Fibroblast of skin of left quadriceps (primary cell): ENCODE measurements at regions not wholly inside any gene's neighbourhood (a gene's known extent, or its start where the extent isn't known, plus 50 kb on each side); places are given as distances from the start of the nearest gene placed in this dataset.

ENCODE experiments used
- DNase-seq, 2 experiments: peaks; one replicate each; pipeline ENCODE4 v3.0.0-alpha.2; 2013; ENCODE audit warnings: low read depth in 2 of 2

DNA sequence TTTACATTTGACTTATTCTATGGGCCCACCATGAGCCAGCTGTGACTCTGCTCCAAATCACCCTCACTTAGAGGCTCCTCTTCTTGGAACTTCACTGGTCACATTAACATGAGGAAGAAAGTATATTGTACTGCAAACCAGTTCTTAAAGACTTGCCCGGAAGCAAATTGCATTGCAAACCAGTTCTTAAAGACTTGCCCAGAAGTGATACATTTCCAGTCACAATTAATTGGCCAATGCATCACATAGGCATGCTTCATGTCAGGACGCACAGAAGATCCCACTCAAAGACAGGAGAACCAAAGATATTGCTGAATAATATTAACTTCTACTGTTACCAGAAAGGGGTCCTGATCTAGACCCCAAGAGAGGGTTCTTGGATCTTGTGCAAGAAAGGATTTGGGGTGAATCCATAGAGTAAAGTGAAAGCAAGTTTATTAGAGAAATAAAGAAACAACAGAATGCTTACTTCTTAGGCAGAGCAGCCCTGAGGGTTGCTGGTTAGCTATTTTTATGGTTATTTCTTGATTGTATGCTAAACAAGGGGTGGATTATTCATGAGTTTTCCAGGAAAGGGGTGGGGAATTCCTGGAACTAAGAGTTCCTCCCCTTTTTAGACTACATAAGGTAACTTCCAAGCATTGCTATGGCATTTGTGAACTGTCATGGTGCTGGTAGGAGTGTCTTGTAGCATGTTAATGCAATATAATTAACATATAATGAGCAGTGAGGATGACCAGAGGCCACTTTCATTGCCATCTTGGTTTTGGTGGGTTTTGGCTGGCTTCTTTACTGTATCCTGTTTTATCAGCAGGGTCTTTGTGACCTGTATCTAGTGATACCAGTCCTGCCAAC, 54.6 kb upstream of the HCCS start:
- no peak for DNase-seq

DNA sequence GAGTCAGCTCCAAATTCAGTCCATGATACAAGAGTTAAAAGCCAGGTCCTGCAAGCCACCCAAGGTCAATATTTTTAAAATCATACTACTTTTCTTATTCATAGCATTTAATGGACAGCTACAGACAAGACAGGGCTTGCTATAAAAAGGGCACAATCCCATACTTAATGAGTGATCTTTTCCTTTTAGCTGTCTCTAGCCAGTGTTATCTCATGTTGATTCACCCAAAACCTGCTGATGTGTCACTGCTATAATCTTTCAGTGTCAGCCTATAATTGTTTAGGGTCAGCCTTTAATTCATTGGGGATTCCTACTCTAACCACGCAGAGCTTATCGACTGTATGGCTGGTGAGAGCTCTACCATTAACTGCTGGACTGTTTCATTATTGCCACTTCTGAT, 51.2 kb upstream of the HCCS start:
- no peak for DNase-seq
